NCI-H1436 treated with DMSO at 0.1 percent for 48 hours (cell line): ENCODE measurements at regions not wholly inside any gene's neighbourhood (a gene's known extent, or its start where the extent isn't known, plus 50 kb on each side); places are given as distances from the start of the nearest gene placed in this dataset.
"Not testable (repeated sequence)": the region's sequence is repeated elsewhere in the genome, so short reads cannot be mapped to it uniquely, and the experiment has no call there.

Experiments used
- DNase-seq: peaks from one replicate; lab custom pipeline; 2025; lab: John Stamatoyannopoulos, UW

DNA sequence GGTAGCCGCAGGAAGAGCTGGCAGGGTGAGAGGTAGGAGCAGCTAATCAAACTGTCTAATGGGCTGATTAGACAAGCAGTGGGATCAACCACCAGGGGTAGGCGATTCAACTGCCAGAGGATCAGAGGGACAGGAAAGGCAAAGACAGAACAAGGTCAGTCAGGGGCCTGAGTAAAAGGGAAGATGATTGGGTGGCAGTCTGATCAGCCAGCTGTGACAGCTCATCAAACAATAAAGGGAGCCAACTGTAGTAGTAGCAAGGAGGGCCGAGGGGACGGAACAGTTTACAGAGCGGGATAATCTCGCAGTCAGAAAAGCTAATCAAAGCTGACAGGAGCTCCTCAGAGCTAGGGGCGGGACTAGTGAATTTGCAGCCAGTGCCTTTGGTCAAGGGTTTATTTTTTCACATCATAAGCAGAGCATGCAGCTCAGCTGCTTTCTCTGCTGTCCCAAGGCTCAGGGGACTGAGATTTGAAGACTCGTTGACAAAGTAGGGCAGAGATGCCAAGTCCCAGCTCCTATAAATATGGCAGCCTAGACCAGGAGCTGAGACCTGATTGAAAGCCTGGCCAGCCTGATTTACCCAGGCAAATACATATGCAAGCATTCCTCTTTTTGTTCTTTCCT lies 418.2 kb downstream of the GABRG2 start:
- no peak for DNase-seq

DNA sequence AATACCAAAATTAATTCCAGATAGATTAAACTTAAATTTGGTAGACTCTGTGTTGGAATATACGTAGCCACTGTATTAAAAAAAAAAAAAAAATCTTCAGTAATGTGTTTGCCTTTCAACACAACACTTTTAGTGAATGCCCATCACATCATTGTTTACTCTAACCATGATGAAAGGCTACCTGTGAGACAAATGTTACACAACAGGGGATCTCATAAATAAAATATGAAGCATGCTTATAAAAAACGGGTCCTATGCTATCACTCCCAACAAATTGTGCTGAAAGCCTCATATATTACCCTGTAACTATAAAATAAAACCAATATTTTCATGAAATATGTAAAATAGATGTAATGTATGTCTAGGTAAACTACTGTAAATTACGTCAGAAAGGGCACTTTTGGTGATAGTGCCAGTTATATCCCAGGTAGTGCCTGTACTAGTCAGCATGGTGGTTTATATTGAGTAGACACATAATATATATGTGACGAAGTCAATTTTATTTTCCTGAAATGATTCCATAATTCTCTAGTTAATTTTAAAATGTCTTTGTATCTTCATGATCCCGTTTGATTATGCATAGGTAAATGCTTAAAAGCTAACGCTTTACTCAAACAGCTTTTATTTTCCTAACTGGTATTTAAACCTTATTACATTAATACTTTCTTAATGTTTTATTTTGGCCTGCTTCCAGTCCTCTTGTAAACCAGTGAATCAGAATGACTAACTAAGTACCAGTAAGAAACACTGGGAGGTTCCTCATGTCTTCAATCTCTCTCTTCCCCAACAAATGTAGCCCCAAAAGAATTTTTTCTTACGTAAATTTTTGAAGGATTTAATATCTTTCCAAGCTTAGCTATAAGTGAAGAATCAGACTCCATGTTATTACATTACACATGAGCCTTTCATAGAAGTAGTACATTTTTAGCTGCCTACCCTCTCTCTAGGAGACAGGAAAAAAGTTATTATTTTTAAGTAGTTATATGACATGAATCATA lies 420.3 kb downstream of the GABRG2 start:
- no peak for DNase-seq

DNA sequence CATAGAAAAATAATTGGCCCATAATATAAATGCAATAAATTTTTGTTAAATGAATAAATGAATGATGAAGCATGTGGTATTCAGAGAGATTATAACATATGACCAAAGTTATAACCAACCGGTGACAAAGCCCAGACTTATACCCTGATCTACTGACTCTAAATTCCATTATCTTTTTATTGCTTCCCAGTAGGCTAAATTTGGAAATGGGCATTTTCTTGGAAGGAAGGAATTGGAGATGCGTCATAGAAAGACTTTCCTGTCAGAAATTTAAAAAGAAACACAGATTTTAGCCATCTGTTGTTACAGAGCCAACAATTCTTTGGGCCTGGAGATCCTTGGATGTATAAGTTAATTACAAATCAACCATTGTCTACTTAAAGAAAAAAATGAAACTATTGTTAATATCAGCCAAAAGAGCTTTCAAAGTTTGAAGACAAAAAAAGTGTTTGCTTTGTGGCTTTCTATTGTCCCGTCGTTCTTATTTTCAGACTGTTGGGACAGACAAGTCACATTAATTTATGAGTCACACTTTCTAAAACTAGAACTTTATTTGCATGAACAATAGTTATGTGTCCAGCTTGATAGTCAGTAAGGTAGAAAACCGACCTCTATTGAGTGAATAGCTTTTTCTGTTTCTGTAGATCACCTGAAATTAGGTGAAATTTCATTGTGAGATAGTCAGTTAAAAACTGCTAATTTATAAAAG lies 428.7 kb downstream of the GABRG2 start:
- DNase-seq, result no peak

DNA sequence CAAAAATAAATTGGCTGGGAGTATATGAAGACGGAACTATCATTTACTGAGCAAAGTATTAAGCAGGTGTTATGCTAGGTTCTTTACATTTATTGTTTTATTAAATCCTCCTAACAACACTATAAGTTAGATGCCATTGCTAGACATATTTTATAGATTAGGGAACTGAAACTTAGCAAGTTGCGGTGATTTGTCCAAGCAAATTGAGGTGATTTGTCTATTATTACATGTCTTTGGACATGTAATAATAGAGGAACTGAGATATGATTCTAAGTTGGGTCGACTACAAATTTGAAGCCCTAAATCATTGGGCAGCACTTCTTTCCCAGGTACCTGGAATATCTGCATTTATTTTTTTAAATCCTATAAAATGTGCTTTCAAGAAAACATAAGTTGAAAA lies 429.9 kb downstream of the GABRG2 start:
- DNase-seq, result no peak

DNA sequence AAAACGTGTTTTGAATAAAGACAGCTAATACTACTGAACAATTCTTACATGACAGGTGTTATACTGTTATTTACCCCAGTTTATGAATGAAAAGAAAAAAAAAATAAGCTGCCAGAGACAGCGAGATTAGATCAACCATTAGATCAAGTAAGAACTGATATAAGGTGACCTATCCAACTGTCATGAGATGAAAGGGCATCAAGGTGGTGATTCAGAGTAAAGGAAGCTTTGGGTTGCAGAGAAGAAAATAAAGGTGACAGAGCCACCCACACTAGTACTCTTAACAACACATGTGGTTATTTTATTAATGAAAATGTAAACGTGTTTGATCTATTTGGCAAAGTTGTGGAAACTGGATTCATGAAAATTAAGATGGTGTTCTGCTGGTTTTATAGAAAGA lies 435.2 kb downstream of the GABRG2 start:
- no peak for DNase-seq

DNA sequence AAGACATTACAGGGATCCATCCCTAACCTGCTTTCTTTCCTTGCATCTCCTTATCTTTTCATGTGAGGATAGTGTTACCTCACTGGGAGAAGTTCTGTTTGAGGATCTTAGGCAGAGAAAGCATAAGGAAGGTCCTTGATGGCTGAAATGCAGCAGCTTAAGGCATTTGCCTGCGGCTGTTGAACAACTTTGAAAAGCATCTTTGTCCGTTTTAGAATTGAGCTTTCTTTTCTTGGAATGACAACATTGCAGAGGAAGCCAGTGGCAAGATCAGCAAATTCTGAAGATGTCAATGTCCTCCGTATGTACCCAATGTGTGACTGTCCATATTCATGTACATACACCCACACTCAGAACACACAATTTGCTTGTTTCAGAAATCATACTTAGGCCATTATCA lies 436.2 kb downstream of the GABRG2 start:
- DNase-seq, result no peak

DNA sequence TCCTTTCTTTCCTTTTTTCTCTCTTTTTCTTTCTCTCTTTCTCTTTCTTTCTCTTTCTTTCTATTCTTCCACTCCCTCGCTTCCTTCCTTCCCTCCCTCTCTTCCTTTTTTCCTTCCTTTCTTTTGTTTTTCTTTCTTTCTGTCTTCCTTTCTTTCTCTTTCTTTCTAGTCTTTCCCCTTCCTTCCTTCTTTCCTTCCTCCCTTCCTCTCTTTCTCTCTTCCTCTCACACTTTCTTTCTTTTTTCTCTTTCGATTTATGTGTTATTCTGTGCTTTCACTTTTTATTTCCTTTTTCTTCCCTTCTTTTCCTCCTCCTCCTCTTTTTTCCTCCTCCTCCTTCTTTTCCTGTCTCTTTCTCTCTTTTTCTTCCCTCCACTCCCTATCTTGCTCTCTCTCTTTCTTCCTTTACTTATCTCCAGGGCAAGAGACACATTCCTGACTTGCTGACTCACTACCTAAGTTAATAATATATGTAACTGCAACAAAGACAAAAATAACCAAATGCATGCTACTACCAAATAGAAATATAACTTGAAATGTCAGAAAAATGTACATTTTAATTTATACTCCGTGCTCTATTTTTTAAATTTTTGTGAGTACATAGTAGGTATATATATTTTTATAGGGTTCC lies 445.5 kb downstream of the GABRG2 start:
- no peak for DNase-seq

DNA sequence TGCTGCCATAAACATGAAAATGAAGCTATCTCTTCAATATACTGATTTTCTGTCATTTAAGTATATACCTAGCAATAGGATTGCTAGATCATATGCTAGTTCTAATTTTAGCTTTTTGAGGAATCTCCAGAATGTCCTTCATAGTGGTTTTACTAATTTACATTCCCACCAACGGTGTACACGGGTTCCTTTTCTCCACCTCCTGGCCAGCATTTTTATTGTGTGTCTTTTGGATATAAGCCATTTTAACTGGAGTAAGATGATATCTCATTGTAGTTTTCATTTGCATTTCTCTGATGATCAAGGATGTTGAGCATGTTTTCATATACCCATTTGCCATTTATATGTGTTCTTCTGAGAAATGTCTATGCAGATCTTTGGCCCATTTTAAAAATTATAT lies 446.5 kb downstream of the GABRG2 start:
- no peak for DNase-seq

DNA sequence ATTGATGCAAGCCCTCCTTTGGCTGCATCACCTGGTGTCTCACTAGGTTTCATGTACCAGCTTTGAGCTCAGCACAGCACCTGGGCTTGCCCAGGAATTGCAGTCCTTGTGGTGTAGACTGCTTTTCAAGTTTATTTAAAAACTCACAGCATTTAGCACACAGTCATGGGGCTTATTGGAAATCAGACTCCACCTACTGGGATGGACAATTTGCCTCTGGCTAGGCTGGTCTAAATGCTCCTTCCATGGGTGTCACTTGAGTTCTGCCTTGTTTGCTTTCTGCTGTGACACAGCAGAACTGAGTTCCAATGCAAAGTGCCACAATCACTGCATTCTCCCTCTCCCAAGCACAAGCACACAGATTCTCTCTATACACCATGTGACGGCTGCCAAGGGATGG lies 453.3 kb downstream of the GABRG2 start:
- no peak for DNase-seq

DNA sequence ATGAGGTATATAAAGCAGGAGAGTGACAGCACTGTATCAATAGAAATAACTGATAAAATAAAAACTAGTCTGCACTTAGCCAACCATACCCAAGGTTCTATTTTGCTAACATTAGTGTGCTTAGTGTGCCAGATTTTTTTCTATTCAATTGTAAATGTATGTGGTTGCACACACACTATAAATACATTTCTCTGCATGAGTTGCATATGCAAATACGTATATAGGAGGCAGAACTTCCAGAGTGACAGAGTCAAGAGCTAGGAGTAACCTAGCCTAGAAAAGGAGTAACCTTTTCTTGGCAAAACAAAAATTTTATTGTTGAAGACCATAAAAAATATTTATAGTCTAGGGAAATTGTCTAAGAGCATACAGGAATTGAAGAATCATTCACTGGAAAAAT lies 461.6 kb downstream of the GABRG2 start:
- DNase-seq, result no peak

DNA sequence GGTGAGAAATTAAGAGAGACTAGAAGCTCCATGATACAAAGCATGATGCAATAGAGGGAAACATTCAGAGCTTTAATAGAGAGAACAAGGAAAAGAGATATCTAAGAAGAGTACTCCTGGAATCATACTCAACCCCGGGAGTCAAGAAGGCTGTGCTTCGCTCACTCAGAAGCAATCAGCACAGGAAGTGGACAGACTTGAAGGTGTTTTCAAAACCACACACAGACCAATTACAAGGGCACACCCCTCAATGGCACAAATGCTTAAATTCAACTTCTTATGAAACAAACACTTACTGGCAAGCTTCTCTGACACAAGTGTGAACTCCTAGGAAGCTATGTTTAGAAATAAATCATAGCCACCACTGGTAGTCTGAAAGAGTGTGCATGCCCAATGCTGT lies 462.3 kb downstream of the GABRG2 start:
- no peak for DNase-seq

DNA sequence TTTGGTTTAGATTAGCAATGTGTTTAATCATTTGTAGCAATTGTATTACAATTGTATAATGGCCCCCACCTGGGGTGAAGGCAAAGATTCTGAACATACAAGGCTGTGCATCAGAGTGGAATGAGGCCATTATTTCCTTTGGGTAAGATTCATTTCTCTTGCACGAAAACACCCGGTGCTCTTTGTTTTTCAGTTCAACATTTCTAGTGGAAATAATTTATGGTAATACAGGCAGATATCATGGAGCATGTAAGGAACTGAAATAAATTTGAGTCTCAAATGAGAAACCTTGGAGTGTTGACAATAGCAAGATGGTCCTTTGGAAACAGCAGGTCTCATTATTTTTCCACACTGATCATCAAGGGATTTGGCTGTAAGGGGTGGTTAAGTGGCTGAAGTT lies 475.9 kb downstream of the GABRG2 start:
- no peak for DNase-seq

DNA sequence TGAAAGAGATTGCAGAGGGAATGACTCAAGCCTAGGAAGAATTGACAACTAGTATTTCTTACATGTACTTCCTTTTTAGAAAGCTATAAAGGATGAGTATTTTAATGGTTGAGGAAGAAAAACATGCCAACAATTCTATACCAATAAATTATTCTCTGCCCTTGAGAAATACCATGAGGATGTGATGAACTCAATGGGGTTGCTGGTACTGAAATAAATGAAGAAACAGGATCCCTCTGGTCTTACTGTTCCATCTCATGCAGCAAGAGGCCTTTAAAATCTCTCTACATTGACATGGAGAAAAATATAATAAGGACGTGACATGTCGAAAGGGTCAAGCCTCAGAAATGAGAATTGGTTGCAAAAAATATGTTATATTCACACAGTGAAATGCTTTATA lies 477.3 kb downstream of the GABRG2 start:
- no peak for DNase-seq

DNA sequence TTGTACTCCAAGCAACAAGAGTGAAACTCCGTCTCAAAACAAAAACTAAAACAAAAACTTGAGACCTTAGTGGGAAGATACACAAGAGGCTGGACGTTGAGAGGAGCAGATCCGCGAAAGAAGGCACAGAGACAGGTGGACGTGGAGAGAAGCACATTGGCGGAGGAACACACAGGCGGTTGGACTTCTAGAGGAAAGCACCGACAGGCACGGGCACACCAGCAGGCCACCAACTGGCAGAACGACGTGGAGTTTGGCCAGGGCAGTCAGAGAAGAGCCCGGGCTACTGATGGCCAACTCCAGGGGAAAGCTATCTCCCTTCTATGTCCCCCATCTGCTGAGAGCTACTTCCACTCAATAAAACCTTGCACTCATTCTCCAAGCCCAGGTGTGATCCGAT lies 482.7 kb downstream of the GABRG2 start:
- DNase-seq, result no peak

DNA sequence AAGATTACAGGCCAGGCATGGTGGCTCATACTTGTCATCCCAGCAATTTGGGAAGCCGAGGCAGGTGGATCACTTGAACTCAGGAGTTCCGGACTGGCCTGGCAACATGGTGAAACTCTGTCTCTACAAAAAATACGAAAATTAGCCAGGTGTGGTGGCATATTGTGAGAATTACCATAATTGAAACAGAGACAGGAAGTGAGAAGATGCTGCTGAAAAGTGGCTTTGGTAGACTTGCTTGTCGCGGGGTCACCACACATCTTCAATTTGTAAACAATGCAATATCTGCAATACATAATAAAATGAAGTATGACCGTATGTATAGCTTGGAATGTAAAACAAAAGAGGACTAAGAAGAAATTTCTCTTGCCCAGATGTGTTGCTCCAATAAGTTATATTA lies 490.5 kb downstream of the GABRG2 start:
- DNase-seq, result no peak

DNA sequence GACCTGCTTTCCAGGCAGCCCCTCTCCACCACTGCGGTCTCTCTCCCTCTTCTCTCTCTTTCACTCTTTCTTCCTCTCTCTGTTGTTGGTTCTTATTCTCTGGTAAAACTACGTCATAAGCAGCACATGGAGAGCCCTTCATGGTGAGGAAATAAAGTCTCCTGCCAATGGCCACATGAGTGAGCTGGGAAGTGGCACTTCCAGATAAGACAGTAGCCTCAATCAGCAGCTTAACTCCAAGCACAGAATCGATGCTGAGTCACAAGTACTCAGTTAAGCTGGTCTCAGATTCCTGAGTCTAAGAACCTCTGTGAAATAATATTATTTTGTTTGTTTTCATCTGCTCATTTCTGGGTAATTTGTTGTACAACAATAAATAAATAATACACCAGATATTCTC lies 500.1 kb downstream of the GABRG2 start:
- no peak for DNase-seq

DNA sequence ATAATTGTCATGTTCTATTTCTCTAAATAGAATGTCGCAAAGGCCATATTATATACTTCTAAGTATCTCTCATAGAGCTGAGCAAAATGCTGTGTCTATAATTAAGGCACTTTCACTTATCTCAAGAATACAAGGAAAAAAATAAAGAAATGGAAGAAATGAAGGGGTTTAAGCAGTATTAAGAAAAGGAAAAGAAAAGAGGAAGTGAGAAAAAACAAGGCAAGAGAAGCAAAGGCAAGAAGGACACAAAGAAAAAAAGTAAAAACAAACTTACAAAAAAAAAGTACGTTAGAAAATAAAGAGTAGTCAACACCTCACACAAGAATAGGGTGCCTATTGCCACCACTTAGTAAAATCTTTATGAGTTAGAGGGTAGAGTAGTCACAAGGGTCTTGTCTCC lies 506.2 kb downstream of the GABRG2 start:
- no peak for DNase-seq

DNA sequence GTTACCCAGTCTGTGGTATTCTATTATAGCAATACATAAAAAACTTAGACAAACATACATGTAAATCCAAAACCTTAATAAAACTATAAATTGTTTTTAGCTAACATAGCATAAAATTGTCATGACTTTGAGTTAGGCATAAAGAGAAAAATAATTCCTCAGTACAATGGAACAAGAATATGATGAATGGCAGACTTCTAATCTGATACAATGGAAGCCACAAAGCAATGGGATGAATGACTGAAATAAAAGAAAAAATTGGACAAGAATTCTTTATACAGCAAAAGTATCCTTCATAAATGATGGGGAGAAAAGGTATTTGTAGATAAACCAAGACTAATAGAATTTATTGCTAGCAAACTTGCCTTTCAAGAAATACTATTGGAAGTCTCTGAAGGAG lies 524.2 kb downstream of the GABRG2 start:
- no peak for DNase-seq

DNA sequence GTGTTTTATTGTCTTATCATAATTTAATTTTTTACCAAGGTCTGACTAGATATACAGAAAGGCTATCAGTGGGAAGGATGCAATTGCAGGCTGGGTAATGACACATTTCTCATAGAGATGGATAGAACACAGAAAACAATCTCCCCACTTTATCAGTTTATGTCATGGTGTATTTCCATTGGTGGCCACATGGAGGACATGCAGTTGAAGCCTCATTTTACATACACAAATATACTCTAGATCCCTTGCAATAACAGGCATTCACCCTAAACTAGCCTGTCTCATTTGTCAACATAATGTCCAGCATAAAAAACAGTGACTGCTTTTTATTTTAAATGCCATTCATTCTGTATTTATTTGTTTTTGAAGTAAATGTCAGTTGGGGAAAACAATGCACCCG lies 526.3 kb downstream of the GABRG2 start:
- DNase-seq, result no peak

DNA sequence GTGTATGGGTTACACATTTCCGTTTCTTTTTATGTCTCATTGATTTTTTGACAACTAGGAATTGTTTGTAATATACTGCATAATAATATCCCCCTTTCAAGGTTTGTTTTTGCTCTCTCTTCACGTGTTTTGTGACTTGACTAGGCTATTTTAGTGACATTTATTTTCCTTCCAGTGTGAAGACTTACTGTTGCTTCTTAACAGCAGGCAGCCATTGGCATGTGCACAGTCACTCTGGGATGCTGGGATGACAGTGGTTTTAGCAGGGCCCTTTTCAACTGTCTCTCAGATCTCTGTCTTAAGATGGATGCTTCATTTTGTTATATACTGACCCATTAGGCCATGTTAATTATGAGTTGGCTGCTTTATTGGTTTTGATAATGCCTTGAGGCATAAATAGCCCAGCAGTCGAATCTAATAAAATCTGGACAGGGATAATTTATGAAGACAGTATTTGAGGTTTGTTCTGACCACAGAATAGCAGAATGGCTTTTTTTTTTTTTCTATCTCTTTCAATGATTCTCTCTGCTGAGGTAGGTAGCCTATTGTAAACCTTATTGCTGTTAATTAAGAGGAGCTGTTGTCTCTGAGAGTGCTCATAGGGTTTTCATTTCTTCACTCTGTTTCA lies 536.0 kb downstream of the GABRG2 start:
- no peak for DNase-seq

DNA sequence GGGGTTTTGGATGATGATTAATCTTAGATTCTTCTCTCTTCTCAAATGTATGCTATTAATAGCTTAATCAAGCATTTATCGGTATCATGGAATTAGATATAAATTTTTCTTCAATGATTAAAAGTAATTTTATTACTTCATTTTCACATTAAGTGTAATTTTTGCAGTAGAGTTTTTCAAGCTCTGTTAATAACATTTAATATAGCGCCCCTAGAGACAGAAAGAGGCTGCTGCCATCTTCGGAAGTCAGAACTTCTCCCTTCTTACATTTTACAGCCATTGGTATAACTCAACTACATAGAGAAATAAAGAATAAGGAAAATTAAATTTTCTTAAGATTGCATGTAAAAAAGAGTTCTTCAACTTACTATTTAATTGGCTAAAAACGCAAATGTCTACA lies 540.3 kb downstream of the GABRG2 start:
- no peak for DNase-seq

DNA sequence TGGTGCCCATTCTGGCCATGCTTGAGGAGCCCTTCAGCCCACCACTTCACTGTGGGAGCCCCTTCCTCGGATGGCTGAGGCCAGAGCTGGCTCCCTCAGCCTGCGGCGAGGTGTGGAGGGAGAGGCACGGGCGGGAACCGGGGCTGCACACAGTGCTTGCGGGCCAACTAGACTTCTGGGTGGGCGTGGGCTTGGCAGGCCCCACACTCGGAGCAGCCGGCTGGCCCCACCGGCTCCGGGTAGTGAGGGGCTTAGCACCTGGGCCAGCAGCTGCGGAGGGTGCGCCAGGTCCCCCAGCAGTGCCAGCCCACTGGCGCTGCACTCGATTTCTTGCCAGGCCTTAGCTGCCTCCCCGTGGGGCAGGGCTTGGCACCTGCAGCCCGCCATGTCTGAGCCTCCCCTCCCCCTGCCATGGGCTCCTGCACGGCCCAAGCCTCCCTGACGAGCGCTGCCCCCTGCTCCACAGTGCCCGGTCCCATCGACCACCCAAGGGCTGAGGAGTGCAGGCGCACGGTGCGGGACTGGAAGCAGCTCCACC lies 554.2 kb downstream of the GABRG2 start:
- not testable (repeated sequence) for DNase-seq
